ENCODE measurements at regions not wholly inside any gene's neighbourhood (a gene's known extent, or its start where the extent isn't known, plus 50 kb on each side); places are given as distances from the start of the nearest gene placed in this dataset.

DNA sequence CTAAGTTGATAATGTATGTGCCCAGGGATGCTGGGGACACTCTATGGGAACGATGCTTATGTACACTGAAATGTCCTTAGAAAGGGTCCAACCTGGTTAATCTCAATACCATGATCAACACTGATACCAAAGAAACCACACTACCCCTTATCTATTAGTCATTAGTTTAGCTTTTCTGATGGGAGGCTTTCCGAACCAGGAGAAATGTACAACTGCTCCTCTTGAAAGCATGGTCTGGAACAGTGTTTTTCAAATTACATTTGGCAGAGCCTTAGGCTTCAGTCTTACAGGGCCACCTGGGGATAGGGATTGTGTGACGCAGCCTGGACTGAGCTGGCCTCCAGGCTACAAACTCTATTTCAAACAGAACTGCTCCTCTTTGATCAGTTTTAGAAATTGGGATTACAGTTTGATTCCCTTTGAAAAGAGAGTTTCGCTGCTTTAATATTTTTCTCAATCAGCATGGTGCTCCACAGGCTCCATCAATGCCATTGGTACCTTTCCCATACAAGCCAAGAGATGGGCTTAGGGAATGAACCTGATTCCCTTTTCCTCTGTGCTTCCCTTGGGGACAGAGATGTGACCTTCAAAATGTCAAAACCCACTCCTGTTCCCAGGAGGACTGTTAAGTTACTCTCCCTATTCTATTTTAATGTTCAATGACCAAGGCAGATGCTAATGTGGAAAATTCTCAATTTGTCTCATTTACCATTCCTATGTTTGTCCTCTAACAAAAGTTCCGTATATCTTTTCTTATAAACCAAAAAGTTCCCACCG is 296.0 kb upstream of the ADAMTS9 start:
- no peak for FAIRE-seq
- no peak overlapping the region for H2AFZ ChIP-seq (ENCODE audit: control insufficient read depth, low read depth, low read length)
- BruUV-seq (replicated peaks), result no TSS peak
- intact Hi-C loops (cut with micrococcal nuclease; ENCODE audit: unreplicated experiment) (no loop called here), in situ Hi-C loops (cut with MboI) (no loop called here)
- no peaks in the 10 kb centered on the region for H3K27me3 ChIP-seq (replicated peaks in 1 of 2; ENCODE audit: control insufficient read depth in 2 of 2, insufficient read depth in 2 of 2, low read length in 1 of 2)
- H3K4me2 ChIP-seq (ENCODE audit: control insufficient read depth, insufficient read depth), result no peak overlapping the region
- WGBS (ENCODE audit: insufficient coverage, insufficient replicate concordance, low lambda C conversion rate, missing lambda C conversion rate), result 25% methylated on average over 6 of the region's 6 CpGs
- H3K9ac ChIP-seq (ENCODE audit: control insufficient read depth, insufficient read depth, low read length), result no peak overlapping the region
- no peaks in the 10 kb centered on the region for H3K9me3 ChIP-seq (replicated peaks; ENCODE audit: control insufficient read depth, insufficient read depth, low read length)
- no peak for ATAC-seq
- ChIA-PET CTCF (no interaction called here), RAD21 (ENCODE audit: unreplicated experiment) (no interaction called here), POLR2A (no interaction called here), SMC1A (ENCODE audit: uncharacterized antibody, unreplicated experiment) (no interaction called here)
- H3K4me3 ChIP-seq, result no peak overlapping the region
- no peaks in the 10 kb centered on the region for H3K79me2 ChIP-seq (ENCODE audit: control insufficient read depth, insufficient read depth, low read length)
- DNase-seq (ENCODE audit: low read depth, low spot score), result no peak
- H3K4me1 ChIP-seq (ENCODE audit: control insufficient read depth, insufficient read depth, low read length), result no peaks in the 10 kb centered on the region
- H4K20me1 ChIP-seq (ENCODE audit: control insufficient read depth, insufficient read depth), result no peaks in the 10 kb centered on the region
- H3K36me3 ChIP-seq (ENCODE audit: control insufficient read depth in 2 of 2, insufficient read depth in 2 of 2, low read length in 1 of 2), result no peaks in the 10 kb centered on the region
- no peak overlapping the region for H3K27ac ChIP-seq (ENCODE audit: control insufficient read depth, insufficient read depth)
- TF ChIP-seq, protein P1, sequence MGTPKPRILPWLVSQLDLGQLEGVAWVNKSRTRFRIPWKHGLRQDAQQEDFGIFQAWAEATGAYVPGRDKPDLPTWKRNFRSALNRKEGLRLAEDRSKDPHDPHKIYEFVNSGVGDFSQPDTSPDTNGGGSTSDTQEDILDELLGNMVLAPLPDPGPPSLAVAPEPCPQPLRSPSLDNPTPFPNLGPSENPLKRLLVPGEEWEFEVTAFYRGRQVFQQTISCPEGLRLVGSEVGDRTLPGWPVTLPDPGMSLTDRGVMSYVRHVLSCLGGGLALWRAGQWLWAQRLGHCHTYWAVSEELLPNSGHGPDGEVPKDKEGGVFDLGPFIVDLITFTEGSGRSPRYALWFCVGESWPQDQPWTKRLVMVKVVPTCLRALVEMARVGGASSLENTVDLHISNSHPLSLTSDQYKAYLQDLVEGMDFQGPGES (IDR thresholded peaks at IDR 0.05), result no peak
- no peak for TF ChIP-seq JUNB (IDR thresholded peaks at IDR 0.05)
- no peak for TF ChIP-seq ZBED1 (IDR thresholded peaks at IDR 0.05; ENCODE audit: borderline replicate concordance)
- TF ChIP-seq KAT2A (conservative IDR thresholded peaks at IDR 0.05; ENCODE audit: control insufficient read depth, low read depth, low read length), result no peak
- TF ChIP-seq RAD51 (IDR thresholded peaks at IDR 0.05), result no peak
- TF ChIP-seq, protein P2, sequence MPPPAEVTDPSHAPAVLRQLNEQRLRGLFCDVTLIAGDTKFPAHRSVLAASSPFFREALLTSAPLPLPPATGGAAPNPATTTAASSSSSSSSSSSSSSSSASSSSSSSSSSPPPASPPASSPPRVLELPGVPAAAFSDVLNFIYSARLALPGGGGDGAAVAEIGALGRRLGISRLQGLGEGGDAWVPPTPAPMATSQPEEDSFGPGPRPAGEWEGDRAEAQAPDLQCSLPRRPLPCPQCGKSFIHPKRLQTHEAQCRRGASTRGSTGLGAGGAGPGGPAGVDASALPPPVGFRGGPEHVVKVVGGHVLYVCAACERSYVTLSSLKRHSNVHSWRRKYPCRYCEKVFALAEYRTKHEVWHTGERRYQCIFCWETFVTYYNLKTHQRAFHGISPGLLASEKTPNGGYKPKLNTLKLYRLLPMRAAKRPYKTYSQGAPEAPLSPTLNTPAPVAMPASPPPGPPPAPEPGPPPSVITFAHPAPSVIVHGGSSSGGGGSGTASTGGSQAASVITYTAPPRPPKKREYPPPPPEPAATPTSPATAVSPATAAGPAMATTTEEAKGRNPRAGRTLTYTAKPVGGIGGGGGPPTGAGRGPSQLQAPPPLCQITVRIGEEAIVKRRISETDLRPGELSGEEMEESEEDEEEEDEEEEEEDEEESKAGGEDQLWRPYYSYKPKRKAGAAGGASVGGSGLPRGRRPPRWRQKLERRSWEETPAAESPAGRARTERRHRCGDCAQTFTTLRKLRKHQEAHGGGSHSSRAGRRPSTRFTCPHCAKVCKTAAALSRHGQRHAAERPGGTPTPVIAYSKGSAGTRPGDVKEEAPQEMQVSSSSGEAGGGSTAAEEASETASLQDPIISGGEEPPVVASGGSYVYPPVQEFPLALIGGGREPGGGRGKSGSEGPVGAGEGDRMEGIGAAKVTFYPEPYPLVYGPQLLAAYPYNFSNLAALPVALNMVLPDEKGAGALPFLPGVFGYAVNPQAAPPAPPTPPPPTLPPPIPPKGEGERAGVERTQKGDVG (CRISPR knock-in tag; IDR thresholded peaks at IDR 0.05), result no peak
- TF ChIP-seq, protein P3, sequence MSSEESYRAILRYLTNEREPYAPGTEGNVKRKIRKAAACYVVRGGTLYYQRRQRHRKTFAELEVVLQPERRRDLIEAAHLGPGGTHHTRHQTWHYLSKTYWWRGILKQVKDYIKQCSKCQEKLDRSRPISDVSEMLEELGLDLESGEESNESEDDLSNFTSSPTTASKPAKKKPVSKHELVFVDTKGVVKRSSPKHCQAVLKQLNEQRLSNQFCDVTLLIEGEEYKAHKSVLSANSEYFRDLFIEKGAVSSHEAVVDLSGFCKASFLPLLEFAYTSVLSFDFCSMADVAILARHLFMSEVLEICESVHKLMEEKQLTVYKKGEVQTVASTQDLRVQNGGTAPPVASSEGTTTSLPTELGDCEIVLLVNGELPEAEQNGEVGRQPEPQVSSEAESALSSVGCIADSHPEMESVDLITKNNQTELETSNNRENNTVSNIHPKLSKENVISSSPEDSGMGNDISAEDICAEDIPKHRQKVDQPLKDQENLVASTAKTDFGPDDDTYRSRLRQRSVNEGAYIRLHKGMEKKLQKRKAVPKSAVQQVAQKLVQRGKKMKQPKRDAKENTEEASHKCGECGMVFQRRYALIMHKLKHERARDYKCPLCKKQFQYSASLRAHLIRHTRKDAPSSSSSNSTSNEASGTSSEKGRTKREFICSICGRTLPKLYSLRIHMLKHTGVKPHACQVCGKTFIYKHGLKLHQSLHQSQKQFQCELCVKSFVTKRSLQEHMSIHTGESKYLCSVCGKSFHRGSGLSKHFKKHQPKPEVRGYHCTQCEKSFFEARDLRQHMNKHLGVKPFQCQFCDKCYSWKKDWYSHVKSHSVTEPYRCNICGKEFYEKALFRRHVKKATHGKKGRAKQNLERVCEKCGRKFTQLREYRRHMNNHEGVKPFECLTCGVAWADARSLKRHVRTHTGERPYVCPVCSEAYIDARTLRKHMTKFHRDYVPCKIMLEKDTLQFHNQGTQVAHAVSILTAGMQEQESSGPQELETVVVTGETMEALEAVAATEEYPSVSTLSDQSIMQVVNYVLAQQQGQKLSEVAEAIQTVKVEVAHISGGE (CRISPR knock-in tag; IDR thresholded peaks at IDR 0.05), result no peak
- TF ChIP-seq, protein P4, sequence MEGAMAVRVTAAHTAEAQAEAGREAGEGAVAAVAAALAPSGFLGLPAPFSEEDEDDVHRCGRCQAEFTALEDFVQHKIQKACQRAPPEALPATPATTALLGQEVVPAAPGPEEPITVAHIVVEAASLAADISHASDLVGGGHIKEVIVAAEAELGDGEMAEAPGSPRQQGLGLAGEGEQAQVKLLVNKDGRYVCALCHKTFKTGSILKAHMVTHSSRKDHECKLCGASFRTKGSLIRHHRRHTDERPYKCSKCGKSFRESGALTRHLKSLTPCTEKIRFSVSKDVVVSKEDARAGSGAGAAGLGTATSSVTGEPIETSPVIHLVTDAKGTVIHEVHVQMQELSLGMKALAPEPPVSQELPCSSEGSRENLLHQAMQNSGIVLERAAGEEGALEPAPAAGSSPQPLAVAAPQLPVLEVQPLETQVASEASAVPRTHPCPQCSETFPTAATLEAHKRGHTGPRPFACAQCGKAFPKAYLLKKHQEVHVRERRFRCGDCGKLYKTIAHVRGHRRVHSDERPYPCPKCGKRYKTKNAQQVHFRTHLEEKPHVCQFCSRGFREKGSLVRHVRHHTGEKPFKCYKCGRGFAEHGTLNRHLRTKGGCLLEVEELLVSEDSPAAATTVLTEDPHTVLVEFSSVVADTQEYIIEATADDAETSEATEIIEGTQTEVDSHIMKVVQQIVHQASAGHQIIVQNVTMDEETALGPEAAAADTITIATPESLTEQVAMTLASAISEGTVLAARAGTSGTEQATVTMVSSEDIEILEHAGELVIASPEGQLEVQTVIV (IDR thresholded peaks at IDR 0.05; ENCODE audit: borderline replicate concordance, partially characterized antibody), result no peak
- no peak for TF ChIP-seq ZNF217 (IDR thresholded peaks at IDR 0.05)
- TF ChIP-seq POLR2AphosphoS2 (IDR thresholded peaks at IDR 0.05; ENCODE audit: low read depth, low read length), result no peak
- TF ChIP-seq BCL11A (IDR thresholded peaks at IDR 0.05; ENCODE audit: low read depth, low read length), result no peak
- TF ChIP-seq PAX5 (IDR thresholded peaks at IDR 0.05; ENCODE audit: borderline replicate concordance, low read depth, low read length), result no peak
- TF ChIP-seq KDM1A (IDR thresholded peaks at IDR 0.05; ENCODE audit: borderline replicate concordance), result no peak

All from GM12878 (cell line).